Breast epithelium (tissue), 3 donors: ENCODE measurements at regions not wholly inside any gene's neighbourhood (a gene's known extent, or its start where the extent isn't known, plus 50 kb on each side); places are given as distances from the start of the nearest gene placed in this dataset.

Experiments used
- POLR2AphosphoS5 ChIP-seq, 3 donors: sonication (generic); formaldehyde crosslinking; IDR thresholded peaks; one replicate each; pipeline ENCODE4 v1.6.1; 2017; ENCODE audit warnings: antibody characterized with exemption in 3 of 3
- TF ChIP-seq, protein P1 (sequence below), 3 donors: fragments of 450-650 bp; IDR thresholded peaks; one replicate each; pipeline ENCODE4 v1.5.1; 2016 to 2017; ENCODE audit warnings: antibody characterized with exemption in 3 of 3, mild to moderate bottlenecking in 3 of 3, moderate library complexity in 3 of 3

- TF ChIP-seq POLR2AphosphoS5 (IDR thresholded peaks at IDR 0.05): no peak
- TF ChIP-seq, protein P1, sequence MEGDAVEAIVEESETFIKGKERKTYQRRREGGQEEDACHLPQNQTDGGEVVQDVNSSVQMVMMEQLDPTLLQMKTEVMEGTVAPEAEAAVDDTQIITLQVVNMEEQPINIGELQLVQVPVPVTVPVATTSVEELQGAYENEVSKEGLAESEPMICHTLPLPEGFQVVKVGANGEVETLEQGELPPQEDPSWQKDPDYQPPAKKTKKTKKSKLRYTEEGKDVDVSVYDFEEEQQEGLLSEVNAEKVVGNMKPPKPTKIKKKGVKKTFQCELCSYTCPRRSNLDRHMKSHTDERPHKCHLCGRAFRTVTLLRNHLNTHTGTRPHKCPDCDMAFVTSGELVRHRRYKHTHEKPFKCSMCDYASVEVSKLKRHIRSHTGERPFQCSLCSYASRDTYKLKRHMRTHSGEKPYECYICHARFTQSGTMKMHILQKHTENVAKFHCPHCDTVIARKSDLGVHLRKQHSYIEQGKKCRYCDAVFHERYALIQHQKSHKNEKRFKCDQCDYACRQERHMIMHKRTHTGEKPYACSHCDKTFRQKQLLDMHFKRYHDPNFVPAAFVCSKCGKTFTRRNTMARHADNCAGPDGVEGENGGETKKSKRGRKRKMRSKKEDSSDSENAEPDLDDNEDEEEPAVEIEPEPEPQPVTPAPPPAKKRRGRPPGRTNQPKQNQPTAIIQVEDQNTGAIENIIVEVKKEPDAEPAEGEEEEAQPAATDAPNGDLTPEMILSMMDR (IDR thresholded peaks at IDR 0.05): no peak
Measured at GRCh38 chrX:2596045-2596444, 95.0 kb upstream of the CD99 start.
